IMR-90 (cell line): ENCODE measurements at regions not wholly inside any gene's neighbourhood (a gene's known extent, or its start where the extent isn't known, plus 50 kb on each side); places are given as distances from the start of the nearest gene placed in this dataset.

Source experiments
- ATAC-seq: fragments of 200-7000 bp; cut with Tn5 transposase; 2 replicates; pipeline ENCODE4 v1.9.1; 2020; ENCODE audit warnings: low read depth, mild to moderate bottlenecking, moderate library complexity
- BruUV-seq: library from RNA; stranded (reverse); fragments of 400-500 nt; replicated peaks from 2 replicates; lab custom pipeline; 2021; lab: Mats Ljungman, UMichigan
- CTCF ChIA-PET: fragments of 300-600 bp; formaldehyde crosslinking; extraction: SDS; loops from one replicate; lab custom pipeline; 2021; ENCODE audit warnings: antibody characterized with exemption; lab: Yijun Ruan, JAX
- POLR2A ChIA-PET: fragments of 300-600 bp; sonication (Branson Sonifier 250); formaldehyde crosslinking; loops from one replicate; lab custom pipeline; 2022; ENCODE audit warnings: antibody characterized with exemption; ENCODE audit not compliant: unreplicated experiment; lab: Charles Lee
- DNase-seq: peaks from one replicate; pipeline ENCODE4 v3.0.0; 2013
- H2AFZ ChIP-seq: replicated peaks from 2 replicates; pipeline ENCODE3; 2013; ENCODE audit warnings: low read length, mild to moderate bottlenecking; ENCODE audit not compliant: poor library complexity
- H2AK5ac ChIP-seq: 2 replicates; pipeline ENCODE4 v1.6.1; 2013; ENCODE audit warnings: low read depth, low read length, inconsistent platforms
- H2AK9ac ChIP-seq: replicated peaks from 2 replicates; pipeline ENCODE3; 2013; ENCODE audit warnings: mild to moderate bottlenecking, low read depth, low read length, moderate library complexity; ENCODE audit not compliant: poor library complexity
- H2BK120ac ChIP-seq: 2 replicates; pipeline ENCODE4 v1.6.1; 2013; ENCODE audit warnings: low read depth, low read length, inconsistent platforms
- H2BK15ac ChIP-seq: 3 replicates; pipeline ENCODE4 v1.6.1; 2013; ENCODE audit warnings: low read depth, low read length, inconsistent platforms
- H2BK20ac ChIP-seq: 2 replicates; pipeline ENCODE4 v1.6.1; 2013; ENCODE audit warnings: low read depth, mild to moderate bottlenecking, inconsistent platforms, low read length, moderate library complexity
- H2BK5ac ChIP-seq: 2 replicates; pipeline ENCODE4 v1.6.1; 2013; ENCODE audit warnings: mild to moderate bottlenecking, low read depth, low read length, inconsistent platforms; ENCODE audit not compliant: poor library complexity, severe bottlenecking
- H3K14ac ChIP-seq: replicated peaks from 2 replicates; pipeline ENCODE4 v1.6.1; 2013; ENCODE audit warnings: low read depth, low read length, inconsistent platforms
- H3K18ac ChIP-seq: 2 replicates; pipeline ENCODE4 v1.6.1; 2013; ENCODE audit warnings: low read depth, low read length, control low read depth
- H3K23ac ChIP-seq: 2 replicates; pipeline ENCODE4 v1.6.1; 2013; ENCODE audit warnings: low read depth, low read length, inconsistent platforms
- H3K27ac ChIP-seq: 2 replicates; pipeline ENCODE4 v1.5.1; 2013; ENCODE audit warnings: mild to moderate bottlenecking, control low read depth, low read length; ENCODE audit not compliant: insufficient read depth
- H3K27me3 ChIP-seq: 2 replicates; pipeline ENCODE4 v1.6.1; 2013; ENCODE audit warnings: low read length; ENCODE audit not compliant: control insufficient read depth, insufficient read depth
- H3K36me3 ChIP-seq: 2 replicates; pipeline ENCODE4 v1.6.1; 2013; ENCODE audit warnings: low read length, mixed read lengths; ENCODE audit not compliant: control insufficient read depth, insufficient read depth
- H3K4ac ChIP-seq: 2 replicates; pipeline ENCODE4 v1.6.1; 2013; ENCODE audit warnings: low read depth, low read length, inconsistent platforms
- H3K4me1 ChIP-seq: 2 replicates; pipeline ENCODE4 v1.6.1; 2013; ENCODE audit warnings: low read length, mixed read lengths; ENCODE audit not compliant: control insufficient read depth, insufficient read depth
- H3K4me2 ChIP-seq: 2 replicates; pipeline ENCODE4 v1.6.1; 2013; ENCODE audit warnings: low read depth, mild to moderate bottlenecking, control low read depth, low read length, moderate library complexity
- H3K4me3 ChIP-seq: 2 replicates; pipeline ENCODE4 v1.5.1; 2013; ENCODE audit warnings: low read depth, mild to moderate bottlenecking, control low read depth, low read length, moderate library complexity; ENCODE audit not compliant: insufficient read depth
- H3K56ac ChIP-seq: 2 replicates; pipeline ENCODE4 v1.6.1; 2013; ENCODE audit warnings: low read length, inconsistent platforms; ENCODE audit not compliant: insufficient read depth; ENCODE audit errors: extremely low read depth
- H3K79me1 ChIP-seq, 2 experiments: 2 replicates each; pipeline ENCODE4 v1.6.1; 2013; ENCODE audit warnings: low read length in 2 of 2, inconsistent platforms in 1 of 2, low read depth in 1 of 2
- H3K9ac ChIP-seq: 2 replicates; pipeline ENCODE4 v1.6.1; 2013; ENCODE audit warnings: low read depth, low read length, control low read depth
- H3K9me1 ChIP-seq: 2 replicates; pipeline ENCODE4 v1.6.1; 2013; ENCODE audit warnings: low read length, inconsistent platforms; ENCODE audit not compliant: insufficient read depth
- H3K9me3 ChIP-seq: 2 replicates; pipeline ENCODE4 v1.6.1; 2013; ENCODE audit warnings: low read length; ENCODE audit not compliant: control insufficient read depth, insufficient read depth
- H4K20me1 ChIP-seq: 2 replicates; pipeline ENCODE4 v1.6.1; 2013; ENCODE audit warnings: low read length, inconsistent platforms; ENCODE audit not compliant: insufficient read depth
- H4K5ac ChIP-seq: 2 replicates; pipeline ENCODE4 v1.6.1; 2013; ENCODE audit warnings: mild to moderate bottlenecking, low read depth, low read length, control low read depth
- H4K8ac ChIP-seq, 2 experiments: 2 replicates each; pipeline ENCODE4 v1.6.1; 2013; ENCODE audit warnings: low read depth in 2 of 2, low read length in 2 of 2, control low read depth in 1 of 2, inconsistent platforms in 1 of 2
- H4K91ac ChIP-seq: 2 replicates; pipeline ENCODE4 v1.6.1; 2013; ENCODE audit warnings: low read depth, low read length, inconsistent platforms; ENCODE audit not compliant: insufficient read depth
- BHLHE40 ChIP-seq: fragments of 150-350 bp; IDR thresholded peaks from 2 replicates; pipeline ENCODE4 v1.6.1; 2016; ENCODE audit warnings: mild to moderate bottlenecking, low read depth, low read length
- CEBPB ChIP-seq: IDR thresholded peaks from 2 replicates; pipeline ENCODE4 v1.6.1; 2012; ENCODE audit warnings: low read depth, low read length, improper control_type of control experiment
- CHD1 ChIP-seq: IDR thresholded peaks from 2 replicates; pipeline ENCODE4 v1.6.1; 2012; ENCODE audit warnings: low read depth, low read length, improper control_type of control experiment
- ELK1 ChIP-seq: fragments of 150-350 bp; IDR thresholded peaks from 2 replicates; pipeline ENCODE4 v1.6.1; 2016; ENCODE audit warnings: low read depth, mild to moderate bottlenecking, low read length, moderate library complexity, borderline replicate concordance
- FOS ChIP-seq: fragments of 150-350 bp; IDR thresholded peaks from 2 replicates; pipeline ENCODE4 v1.6.1; 2016; ENCODE audit warnings: low read depth, low read length
- MAFK ChIP-seq: IDR thresholded peaks from 2 replicates; pipeline ENCODE4 v1.6.1; 2012; ENCODE audit warnings: low read depth, low read length, improper control_type of control experiment
- MAZ ChIP-seq: IDR thresholded peaks from 2 replicates; pipeline ENCODE4 v1.6.1; 2012; ENCODE audit warnings: low read depth, mild to moderate bottlenecking, low read length, improper control_type of control experiment, moderate library complexity, borderline replicate concordance
- MXI1 ChIP-seq: IDR thresholded peaks from 2 replicates; pipeline ENCODE4 v1.6.1; 2012; ENCODE audit warnings: low read depth, mild to moderate bottlenecking, low read length, moderate library complexity, borderline replicate concordance
- NFE2L2 ChIP-seq: fragments of 150-350 bp; IDR thresholded peaks from 2 replicates; pipeline ENCODE4 v1.6.1; 2016; ENCODE audit warnings: low read depth, mild to moderate bottlenecking, low read length
- POLR2A ChIP-seq: IDR thresholded peaks from 2 replicates; pipeline ENCODE4 v1.6.1; 2012; ENCODE audit warnings: mild to moderate bottlenecking, low read depth, low read length
- RAD21 ChIP-seq: IDR thresholded peaks from 2 replicates; pipeline ENCODE4 v1.6.1; 2012; ENCODE audit warnings: low read length, improper control_type of control experiment
- RCOR1 ChIP-seq: IDR thresholded peaks from 2 replicates; pipeline ENCODE4 v1.6.1; 2012; ENCODE audit warnings: mild to moderate bottlenecking, low read length, improper control_type of control experiment; ENCODE audit not compliant: insufficient replicate concordance
- RFX5 ChIP-seq: IDR thresholded peaks from 2 replicates; pipeline ENCODE4 v1.8.0; 2012; ENCODE audit warnings: low read depth, mild to moderate bottlenecking, low read length, moderate library complexity
- SMC3 ChIP-seq: fragments of 150-350 bp; IDR thresholded peaks from 2 replicates; pipeline ENCODE4 v1.6.1; 2016; ENCODE audit warnings: low read depth, mild to moderate bottlenecking, antibody characterized with exemption, low read length, moderate library complexity
- USF2 ChIP-seq: fragments of 150-350 bp; IDR thresholded peaks from 2 replicates; pipeline ENCODE4 v1.6.1; 2017; ENCODE audit warnings: mild to moderate bottlenecking, antibody characterized with exemption, low read length, low read depth
- WGBS, 2 experiments: methylation state at CpG; one replicate each; pipeline versions ENCODE4 v1.1.5 to v1.1.7; 2013; ENCODE audit warnings: missing lambda C conversion rate in 2 of 2; ENCODE audit not compliant: insufficient read length in 1 of 2; ENCODE audit errors: extremely low coverage in 2 of 2; 5-methylcytosine and 5-hydroxymethylcytosine counted together
- dilution Hi-C: fragments of 300-500 bp; cut with HindIII; formaldehyde crosslinking; loops from one replicate; pipeline ENCODE4 v1.14.3; 2018; ENCODE audit warnings: low sequenced_read_pairs; ENCODE audit not compliant: unreplicated experiment
- in situ Hi-C: fragments of 300-500 bp; cut with MboI; formaldehyde crosslinking; loops from 3 replicates; pipeline ENCODE4 v1.14.3; 2019; ENCODE audit warnings: low sequenced_read_pairs, inconsistent platforms, mixed read lengths
- intact Hi-C: fragments of 100-400 bp; cut with micrococcal nuclease; formaldehyde crosslinking; loops from 2 replicates; pipeline ENCODE4 v1.10.0; 2022
- TF ChIP-seq, protein P1 (sequence below): conservative IDR thresholded peaks from 2 replicates; pipeline ENCODE4 v1.5.1; 2012; ENCODE audit warnings: mild to moderate bottlenecking, low read depth, low read length, improper control_type of control experiment

DNA sequence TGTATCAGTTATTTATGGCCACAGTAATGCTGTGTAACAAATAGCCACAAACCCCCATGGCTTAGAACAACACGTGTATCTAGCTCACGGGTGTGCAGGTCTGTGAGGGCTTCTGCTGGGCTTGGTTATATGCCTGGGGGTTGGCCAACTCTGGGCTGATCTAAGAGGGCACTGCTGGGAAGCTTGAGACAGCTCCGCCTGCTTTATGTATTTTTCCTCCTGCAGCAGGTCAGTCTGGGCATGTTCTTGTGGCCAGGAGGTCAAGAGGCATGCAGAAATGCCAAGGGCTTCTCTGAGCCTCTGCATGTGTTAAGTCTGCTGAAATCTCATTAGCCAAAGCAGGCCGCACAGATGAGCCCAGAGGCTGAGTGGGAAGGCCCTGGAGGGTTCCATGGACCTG is 105.8 kb downstream of the ZNF664 start:
- no peak overlapping the region for H3K27ac ChIP-seq
- no peak overlapping the region for H3K4me2 ChIP-seq
- no peaks in the 10 kb centered on the region for H3K36me3 ChIP-seq
- no peak overlapping the region for H4K8ac ChIP-seq
- H2AK5ac ChIP-seq = no peak overlapping the region
- H3K56ac ChIP-seq = no peak overlapping the region
- ATAC-seq (no peak), DNase-seq (no peak)
- no TSS peak for BruUV-seq
- H3K18ac ChIP-seq = no peak overlapping the region
- 73% methylated on average over 2 of the region's 4 CpGs; no CpG with 5 or more reads in 1 of the 2 experiments for WGBS, 2 experiments
- H3K4ac ChIP-seq = no peak overlapping the region
- H3K79me1 ChIP-seq = no peaks in the 10 kb centered on the region
- H3K9ac ChIP-seq = no peak overlapping the region
- H2AFZ ChIP-seq = no peak overlapping the region
- no peak overlapping the region for H3K14ac ChIP-seq
- no peaks in the 10 kb centered on the region for H3K9me3 ChIP-seq
- H4K5ac ChIP-seq = no peak overlapping the region
- ChIA-PET POLR2A (no interaction called here), CTCF (no interaction called here)
- H2BK15ac ChIP-seq = no peak overlapping the region
- H3K27me3 ChIP-seq = peaks cover 8% of the 10 kb centered on the region
- H3K9me1 ChIP-seq = no peaks in the 10 kb centered on the region
- in situ Hi-C loops (no loop called here), intact Hi-C loops (no loop called here), dilution Hi-C loops (no loop called here)
- TF ChIP-seq CHD1 (no peak), BHLHE40 (no peak), MAFK (no peak), RAD21 (no peak), MAZ (no peak), MXI1 (no peak), USF2 (no peak), POLR2A (no peak), FOS (no peak), CEBPB (no peak), SMC3 (no peak), NFE2L2 (no peak), RFX5 (no peak), ELK1 (no peak), RCOR1 (no peak)
- TF ChIP-seq, protein P1, sequence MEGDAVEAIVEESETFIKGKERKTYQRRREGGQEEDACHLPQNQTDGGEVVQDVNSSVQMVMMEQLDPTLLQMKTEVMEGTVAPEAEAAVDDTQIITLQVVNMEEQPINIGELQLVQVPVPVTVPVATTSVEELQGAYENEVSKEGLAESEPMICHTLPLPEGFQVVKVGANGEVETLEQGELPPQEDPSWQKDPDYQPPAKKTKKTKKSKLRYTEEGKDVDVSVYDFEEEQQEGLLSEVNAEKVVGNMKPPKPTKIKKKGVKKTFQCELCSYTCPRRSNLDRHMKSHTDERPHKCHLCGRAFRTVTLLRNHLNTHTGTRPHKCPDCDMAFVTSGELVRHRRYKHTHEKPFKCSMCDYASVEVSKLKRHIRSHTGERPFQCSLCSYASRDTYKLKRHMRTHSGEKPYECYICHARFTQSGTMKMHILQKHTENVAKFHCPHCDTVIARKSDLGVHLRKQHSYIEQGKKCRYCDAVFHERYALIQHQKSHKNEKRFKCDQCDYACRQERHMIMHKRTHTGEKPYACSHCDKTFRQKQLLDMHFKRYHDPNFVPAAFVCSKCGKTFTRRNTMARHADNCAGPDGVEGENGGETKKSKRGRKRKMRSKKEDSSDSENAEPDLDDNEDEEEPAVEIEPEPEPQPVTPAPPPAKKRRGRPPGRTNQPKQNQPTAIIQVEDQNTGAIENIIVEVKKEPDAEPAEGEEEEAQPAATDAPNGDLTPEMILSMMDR = no peak
- H3K4me1 ChIP-seq = no peaks in the 10 kb centered on the region
- H3K23ac ChIP-seq = no peak overlapping the region
- H2BK5ac ChIP-seq = no peak overlapping the region
- H2BK20ac ChIP-seq = no peak overlapping the region
- H4K20me1 ChIP-seq = no peaks in the 10 kb centered on the region
- no peak overlapping the region for H2AK9ac ChIP-seq
- no peak overlapping the region for H2BK120ac ChIP-seq
- H4K91ac ChIP-seq = no peak overlapping the region
- H3K4me3 ChIP-seq = no peak overlapping the region
